Muscle of arm (tissue), 1 donor: ENCODE measurements at regions not wholly inside any gene's neighbourhood (a gene's known extent, or its start where the extent isn't known, plus 50 kb on each side); places are given as distances from the start of the nearest gene placed in this dataset.
A peak's percentile ranks its signal among the peaks of the same experiment; 100 is the strongest.
"Not testable (repeated sequence)": the region's sequence is repeated elsewhere in the genome, so short reads cannot be mapped to it uniquely, and the experiment has no call there.

Experiments used
- DNase-seq: peaks from one replicate; pipeline ENCODE4 v3.0.0-alpha.2; 2013

DNA sequence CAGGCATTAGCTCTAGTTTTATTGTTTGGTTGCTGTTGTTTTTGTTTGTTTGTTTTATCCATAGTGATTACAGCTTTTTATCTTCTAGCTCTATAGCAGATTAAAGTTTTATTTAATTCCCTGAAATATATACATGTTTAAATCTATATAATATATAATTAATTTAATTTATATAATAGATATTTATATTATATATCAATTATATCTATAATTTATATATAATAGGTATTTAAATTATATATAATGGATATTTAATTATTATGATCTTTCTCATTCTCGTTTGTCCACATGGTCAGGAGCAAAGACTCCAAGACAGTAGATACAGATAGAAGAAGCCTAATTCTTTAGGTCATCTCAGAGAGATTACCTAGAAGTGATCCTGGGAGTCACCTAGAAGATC is 238.8 kb upstream of the GPR149 start:
- DNase-seq: no peak

DNA sequence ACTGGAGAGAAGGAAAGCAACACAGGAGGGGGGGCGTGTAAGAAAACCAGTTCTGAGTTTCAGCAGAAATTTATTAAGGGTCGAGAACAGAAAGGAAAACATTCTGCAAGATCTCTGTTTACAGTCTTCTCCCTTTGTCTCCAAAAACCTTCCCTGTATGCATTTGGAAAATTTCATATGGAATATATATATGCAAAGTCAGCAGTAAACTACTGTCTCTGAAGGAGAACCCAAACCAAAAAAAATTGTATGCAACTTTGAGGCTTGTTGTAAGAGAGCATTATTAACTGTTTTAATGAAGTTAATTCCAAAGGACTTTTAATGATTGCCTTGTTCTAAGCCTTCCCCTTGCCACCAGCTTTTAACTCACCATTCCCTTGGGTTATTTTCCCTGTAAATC is 238.2 kb upstream of the GPR149 start:
- no peak for DNase-seq

DNA sequence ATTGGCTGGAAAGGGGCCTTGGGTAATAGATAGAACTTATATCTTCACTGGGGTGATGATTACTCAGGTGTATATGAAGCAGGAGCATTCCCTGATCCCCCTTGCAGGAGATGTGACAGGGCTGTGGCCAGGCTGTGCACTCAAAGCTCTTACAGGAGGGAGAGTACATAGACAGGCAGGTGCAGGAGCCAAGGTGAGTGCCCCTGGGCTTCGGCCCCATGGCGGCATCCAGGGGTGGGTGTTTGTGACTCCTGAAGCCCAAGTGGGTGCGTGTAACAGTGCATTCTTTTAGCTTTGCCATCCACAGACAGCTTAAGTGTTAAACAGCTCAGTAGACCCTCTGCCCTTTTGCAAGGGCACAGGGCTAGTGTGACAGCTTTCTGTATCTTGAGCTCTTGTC is 236.6 kb upstream of the GPR149 start:
- no peak for DNase-seq

DNA sequence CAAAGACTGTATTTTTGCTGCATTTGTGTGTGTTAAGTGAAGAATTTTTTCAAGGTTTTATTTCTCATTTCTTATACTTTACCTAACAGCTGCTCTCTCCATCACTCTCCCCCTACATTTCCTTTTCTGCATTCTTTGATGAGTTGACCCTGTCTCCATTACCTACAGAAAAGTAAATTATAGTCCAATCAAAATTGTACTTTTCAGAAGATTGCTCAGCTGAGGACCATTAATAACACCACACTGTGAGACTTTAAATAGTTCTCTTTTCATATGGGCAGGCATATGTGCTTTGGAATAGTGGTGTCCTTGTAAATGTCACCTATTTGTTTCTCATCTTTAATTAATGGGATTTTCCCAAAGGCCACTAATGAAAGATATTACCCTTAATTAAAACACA is 234.7 kb upstream of the GPR149 start:
- DNase-seq: no peak

DNA sequence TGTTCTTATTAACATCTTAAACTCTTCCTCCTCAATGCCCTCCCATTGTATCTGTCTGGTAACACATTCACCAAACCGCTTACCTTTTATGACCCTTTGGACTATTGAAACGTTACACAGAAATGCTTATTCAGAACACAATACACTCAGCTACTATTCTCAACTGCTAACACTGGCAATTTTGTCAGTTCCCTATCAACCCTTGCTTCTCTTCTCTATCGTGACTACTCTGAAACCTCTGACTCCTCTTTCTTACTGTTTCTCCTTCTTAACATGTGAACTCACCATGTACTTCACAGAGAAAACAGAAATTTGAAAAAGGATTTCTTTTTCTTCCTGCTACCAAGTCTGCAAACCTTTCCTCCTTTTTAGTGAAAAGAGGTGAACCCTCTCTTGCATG is 232.9 kb upstream of the GPR149 start:
- DNase-seq: no peak

DNA sequence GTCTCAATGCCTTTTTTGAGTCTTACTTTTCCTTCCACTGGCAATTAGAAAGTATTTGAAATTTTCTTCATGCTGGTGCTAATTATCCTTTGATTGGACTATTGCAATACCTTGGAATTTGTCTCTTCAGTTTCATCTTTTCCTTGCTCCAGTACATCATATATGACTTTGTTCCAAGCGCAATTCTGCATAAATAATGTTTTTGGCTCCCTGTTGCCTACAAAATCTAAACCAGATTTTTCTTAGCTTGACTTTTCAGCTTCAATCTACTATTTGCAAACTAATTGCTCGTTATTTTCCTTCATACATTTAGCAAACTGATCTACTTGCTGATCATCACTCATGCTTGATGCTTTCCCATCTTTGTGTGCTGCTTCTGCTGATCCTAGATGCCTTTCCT is 230.8 kb upstream of the GPR149 start:
- DNase-seq: peak; percentile 60

DNA sequence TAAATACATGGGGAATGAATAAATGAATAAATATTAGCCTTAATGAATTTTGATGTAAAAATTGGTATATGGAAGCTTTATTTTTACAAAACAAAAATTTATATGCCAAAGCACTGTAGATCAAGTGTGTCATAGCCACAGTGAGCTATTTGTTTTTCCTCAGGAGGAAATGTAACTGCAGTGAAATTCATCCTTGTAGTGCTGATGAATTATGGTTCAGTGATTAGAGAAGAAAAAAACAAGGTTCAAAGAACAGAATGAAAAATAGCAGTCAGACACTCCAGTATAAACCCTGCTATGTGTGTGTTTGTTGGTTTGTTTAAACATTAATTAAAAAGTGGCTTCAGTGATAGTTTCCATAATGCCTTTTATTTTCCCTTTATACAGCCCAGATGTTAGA is 228.0 kb upstream of the GPR149 start:
- no peak for DNase-seq

DNA sequence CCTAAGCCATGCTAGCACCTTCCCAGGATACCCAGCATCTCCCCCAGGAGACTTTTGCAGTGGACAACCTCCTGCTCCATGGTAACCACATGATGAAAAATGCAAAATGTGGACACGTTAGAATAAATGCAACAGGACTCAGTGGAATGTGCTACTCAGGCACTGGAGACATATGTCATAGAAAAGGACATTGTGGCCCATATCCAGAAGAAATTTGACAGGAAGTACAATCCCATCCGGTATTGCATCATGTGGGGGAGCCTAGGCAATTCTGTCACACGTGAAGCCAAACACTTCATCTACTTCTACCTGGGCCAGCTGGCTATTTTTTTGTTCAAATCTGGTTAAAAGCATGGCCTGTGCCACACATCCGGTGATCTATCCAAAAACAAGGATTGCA is 227.2 kb upstream of the GPR149 start:
- DNase-seq: no peak

DNA sequence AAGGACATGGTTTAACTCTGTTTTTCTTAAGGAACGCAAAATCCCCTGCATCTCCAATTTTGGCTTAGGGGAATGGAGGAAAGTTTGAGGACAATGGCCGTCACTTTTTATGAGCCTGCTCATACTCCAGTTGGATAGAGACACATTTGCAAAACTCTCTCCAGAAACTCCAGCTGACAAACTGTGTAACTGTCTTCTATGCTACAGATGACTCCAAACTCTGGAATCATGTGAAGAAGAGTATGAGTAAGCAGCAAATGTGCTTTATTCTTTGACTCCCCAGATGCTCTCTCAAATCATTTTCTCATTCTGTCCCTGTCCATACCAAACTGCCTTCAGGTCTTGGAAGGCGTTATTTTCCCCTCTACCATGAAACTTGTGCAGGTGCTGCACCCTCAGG is 226.5 kb upstream of the GPR149 start:
- DNase-seq: no peak

DNA sequence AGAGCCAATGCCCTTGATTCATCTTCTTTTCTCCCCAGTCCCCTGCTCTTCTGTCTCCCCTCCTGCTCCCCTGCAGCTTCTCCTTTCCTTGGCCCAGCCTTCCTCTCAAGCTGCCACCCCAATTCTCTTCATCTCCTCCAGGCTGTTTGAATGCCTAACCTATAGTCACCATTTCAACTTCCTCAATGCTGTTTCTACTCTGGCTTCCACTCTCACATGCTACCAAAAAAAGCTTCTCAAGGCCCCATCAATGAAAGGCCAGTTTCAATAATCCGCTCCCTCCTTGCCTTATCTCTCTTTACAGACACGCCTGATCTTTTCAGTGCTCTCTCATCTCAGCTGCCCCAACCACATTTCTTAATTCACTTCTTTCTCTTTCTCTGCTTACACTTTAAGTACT is 212.2 kb upstream of the GPR149 start:
- no peak for DNase-seq

DNA sequence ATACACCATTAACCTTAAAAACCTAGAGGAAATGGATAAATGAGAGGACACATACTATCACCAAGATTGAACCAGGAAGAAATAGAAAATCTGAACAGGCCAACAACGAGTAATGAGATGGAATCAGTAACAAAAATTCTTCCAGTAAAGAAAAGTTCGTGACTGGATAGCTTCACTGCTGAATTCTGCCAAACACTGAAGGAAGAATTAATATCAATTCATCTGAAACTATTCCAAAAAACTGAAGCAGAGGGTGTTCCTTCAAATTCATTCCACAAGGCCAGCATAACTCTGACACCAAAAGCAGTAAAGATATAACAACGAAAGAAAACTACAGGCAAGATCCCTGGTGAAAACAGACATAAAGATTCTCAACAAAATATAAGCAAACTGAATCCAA is 195.8 kb upstream of the GPR149 start:
- peak; percentile 19 for DNase-seq

DNA sequence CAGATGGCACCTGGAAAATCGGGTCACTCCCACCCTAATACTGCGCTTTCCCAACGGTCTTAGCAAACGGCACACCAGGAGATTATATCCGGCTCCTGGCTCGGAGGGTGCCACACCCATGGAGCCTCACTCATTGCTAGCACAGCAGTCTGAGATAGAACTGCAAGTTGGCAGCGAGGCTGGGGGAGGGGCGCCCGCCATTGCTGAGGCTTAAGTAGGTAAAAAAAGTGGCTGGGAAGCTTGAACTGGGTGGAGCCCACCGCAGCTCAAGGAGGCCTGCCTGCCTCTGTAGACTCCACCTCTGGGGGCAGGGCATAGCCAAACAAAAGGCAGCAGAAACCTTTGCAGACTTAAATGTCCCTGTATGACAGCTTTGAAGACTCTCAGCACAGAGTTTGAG is 189.6 kb upstream of the GPR149 start:
- not testable (repeated sequence) for DNase-seq

DNA sequence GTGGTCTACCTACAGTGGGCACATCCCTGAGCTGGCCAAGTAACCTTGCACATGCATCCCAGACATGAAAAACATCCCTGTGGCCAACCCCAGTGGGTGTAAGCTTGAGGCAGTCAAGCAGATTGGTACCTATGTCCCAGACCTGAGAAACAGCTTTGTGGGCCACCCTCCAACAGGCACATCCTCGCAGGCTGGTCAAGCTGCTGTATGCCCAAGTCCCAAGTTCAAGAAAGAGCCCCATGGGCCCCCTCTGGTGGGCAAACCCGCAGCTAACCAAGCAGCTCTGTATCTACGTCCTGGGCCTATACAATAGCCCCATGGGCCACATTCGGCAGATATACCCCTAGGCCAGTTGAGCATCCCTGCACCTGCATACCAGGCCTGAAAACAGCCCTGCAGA is 186.3 kb upstream of the GPR149 start:
- no peak for DNase-seq

DNA sequence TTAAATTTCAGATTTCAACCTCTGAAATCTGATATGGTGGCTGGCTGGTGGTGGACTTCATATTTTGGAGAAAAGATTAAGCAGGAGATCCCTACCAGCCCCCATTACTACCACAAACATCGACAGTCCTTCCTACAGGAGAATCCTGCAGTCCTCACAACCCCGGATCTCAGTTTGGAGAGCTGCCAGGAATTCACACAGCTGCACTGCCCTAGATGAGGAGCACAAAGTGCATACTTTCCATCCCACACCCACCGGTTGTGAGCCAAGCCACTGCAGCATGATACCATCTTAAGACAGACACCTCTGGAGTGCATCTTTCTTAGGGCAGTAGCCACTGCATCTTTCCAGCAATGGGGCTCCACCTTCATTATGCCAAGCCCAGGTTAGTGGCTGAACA is 185.5 kb upstream of the GPR149 start:
- DNase-seq: no peak

DNA sequence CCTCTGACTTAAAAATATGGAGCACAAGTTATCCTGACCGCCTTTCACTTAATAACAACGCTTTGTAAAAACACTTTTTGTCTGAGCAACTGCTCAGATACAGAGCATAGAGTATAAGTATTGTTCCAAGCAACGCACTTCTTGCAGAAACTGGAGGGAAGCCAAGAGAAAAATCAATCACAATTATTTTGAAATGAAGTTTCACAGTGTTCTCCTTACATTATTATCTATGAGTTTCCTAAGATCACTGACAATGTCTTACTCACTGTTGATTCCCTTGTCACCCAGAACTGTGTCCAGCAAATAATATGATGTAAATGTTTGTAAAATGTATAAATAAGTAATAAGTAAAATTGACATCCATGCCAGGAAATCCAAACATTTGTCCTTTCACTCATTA is 184.6 kb upstream of the GPR149 start:
- no peak for DNase-seq

DNA sequence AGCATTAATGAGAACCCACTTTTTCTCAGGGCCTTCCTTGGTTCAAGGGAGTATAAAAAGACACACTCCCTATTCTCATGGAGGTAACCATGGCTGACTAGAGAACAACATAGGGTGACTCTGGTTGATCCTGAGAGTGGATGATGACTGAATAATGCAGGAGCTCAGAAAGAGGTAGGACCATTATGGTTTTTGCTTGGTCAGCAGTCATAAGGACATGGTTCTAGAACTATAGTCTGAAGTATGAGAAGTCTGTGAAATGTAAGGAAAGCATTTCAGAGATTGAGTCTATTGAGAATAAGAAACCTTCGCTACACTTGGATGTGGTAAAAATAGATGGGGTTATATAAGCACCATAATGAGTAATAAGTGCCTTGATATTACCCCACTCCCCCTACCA is 184.1 kb upstream of the GPR149 start:
- DNase-seq: no peak

DNA sequence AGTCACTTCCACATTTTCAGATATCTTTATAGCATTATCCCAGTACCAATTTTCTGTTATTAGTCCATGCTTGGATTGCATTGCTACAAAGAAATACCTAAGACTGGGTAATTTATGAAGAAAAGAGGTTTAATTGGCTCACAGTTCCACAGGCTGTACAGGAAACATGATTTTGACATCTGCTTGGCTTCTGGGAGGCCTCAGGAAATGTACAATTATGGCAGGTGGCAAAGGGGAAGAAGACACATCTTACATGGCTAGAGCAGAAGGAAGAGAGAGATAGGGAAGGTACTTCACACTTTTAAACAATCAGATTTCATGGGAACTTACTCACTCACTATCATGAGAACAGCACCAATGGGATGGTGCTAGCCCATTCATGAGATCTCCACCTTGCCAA is 172.3 kb upstream of the GPR149 start:
- no peak for DNase-seq

DNA sequence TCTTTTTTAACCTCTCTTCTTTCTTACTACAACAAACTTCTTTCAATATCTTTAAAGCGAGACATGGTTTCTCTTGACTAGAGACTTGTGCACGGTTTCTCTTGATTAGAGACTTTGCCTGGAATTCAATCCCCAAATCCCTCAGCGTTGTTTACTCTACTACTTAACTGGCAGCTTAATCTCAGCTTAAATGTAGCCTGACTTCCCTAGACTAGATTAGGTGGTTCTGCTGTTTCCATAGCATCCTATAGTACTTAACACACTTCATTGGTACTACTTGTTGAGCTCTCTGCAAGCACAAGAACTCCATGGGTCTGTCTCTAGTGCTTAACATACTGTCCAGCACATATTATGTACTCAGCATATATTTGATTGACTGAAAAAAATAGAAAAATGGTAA is 168.2 kb upstream of the GPR149 start:
- no peak for DNase-seq

DNA sequence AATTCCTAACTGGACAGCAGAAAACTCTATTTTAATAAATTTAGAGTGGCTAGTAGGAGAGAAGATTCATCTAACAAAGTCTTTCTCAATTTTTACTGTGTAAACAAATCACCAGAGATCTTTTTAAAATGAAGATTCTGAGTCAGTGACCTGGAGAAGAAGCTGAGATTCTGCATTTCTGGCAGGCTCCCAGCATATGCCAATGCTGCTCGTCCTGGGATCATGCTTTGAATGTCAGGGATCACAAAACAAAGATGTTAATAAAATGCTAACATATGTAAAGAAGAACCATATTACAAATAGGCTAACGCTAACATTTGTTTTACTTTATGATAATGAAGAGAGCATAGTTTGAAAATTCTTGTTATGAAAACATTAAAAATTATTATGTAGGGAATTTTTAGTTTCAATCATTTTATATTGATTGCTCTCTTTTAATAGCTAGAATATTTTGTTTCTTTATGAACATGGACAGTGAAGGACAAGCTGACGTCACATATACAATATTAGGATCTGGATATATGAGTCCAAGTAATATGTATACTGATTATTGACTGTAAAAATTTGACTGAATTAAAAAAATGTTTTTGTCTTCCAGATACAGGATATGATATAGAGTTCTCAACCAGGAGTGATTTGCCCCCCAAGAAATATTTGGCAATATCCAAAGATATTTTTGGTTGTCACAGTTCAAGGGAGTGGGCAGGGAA is 160.8 kb upstream of the GPR149 start:
- DNase-seq: no peak

DNA sequence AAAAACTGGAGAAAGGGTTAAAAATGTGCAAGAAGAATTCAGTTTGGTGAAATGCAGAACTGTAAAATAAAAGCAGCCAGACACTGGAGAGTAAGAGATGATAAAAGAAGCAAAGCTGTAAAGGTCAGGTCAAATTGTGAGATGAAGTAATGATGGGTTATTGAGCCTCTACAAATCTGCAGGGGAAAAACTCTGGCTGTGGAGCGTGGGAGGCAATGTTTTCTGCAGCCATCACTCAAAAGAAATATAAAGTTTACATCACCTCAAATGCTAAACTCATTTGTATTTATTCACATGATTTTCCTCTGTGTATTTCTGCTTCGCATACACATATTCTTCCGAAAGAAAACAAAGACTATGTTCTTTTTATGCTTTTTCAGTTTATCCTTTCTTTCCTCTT is 158.8 kb upstream of the GPR149 start:
- peak; percentile 20 for DNase-seq

DNA sequence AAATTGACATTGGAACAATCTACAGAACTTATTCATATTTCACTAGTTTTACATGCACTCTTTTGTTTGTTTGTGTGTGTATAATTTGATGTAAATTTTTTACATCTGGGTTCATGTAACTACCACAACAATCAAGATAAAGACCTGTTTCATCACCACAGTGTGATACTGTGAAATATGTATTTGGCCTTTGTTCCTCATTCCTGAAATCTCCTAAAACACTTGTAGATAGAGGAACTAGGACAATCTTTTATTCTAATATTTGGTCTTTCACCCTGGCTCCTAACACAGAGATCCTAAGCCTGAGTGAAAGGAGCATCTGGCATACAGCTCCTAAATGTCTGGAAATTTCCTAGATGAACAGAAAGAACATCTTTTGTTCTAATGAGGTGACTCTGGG is 155.0 kb upstream of the GPR149 start:
- no peak for DNase-seq

DNA sequence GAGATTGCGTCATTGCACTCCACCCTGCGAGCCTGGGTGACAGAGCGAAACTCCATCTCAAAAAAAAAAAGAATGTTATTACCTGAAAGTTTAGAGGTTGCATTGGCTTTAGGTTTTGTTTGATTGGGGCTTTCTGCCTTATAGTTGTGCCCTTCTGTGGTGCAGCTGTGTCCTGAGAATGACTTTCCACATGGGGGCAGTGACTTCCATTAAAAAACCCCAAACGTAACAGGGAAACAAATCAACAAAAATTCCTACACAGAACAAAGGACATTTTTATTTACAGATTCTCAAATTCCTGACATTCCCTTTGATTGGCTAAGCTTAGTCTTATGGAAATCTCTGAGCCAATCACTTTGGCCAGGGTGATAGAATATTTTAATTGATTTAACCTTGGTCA is 154.1 kb upstream of the GPR149 start:
- no peak for DNase-seq

DNA sequence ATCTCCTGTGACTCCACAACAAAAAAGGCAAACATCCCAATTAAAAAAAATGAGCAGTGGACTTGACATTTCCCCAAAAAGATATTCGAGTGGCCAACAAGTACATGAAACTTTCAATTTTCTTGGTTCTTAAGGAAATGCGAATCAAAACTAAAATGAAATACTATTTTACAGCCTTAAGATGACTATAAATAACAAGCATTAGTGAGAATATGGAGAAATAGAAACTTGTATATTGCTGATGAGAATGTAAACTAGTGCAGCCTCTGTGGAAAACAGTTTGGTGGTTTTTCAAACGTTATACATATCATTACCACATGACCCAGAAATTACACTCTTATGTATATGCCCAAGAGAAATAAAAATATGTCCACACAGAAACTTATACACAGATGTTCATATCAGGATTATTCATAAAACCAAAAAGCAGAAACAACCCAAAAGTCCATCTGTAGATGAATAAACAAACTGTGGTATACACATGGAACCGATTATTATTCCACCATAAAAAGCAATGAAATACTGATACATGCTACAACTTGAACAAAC is 153.2 kb upstream of the GPR149 start:
- peak; percentile 53 for DNase-seq

DNA sequence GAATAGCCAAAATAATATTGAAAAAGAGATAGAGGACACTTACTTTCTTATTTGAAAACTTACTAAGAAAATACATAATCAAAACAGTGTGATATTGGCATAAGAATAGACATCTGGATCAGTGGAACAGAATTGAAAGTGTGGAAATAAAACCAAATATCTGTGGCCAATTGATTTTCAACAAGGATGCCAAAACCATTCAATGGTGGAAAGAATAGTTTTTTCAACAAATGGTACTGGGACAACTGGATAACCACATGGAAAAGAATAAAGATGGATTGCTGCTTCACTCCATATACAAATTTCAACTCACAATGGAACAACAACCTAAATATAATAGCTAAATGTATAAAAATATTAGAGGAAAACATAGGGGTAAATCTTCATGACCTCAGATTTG is 152.5 kb upstream of the GPR149 start:
- peak; percentile 23 for DNase-seq
